ENCODE measurements at regions not wholly inside any gene's neighbourhood (a gene's known extent, or its start where the extent isn't known, plus 50 kb on each side); places are given as distances from the start of the nearest gene placed in this dataset.
A peak's percentile ranks its signal among the peaks of the same experiment; 100 is the strongest.

GRCh38 chr13:109587689-109588088, 198.7 kb downstream of the IRS2 start:
- DNase-seq = no peak

GRCh38 chr13:109586509-109587346, 199.7 kb downstream of the IRS2 start:
- DNase-seq = no peak

DNA sequence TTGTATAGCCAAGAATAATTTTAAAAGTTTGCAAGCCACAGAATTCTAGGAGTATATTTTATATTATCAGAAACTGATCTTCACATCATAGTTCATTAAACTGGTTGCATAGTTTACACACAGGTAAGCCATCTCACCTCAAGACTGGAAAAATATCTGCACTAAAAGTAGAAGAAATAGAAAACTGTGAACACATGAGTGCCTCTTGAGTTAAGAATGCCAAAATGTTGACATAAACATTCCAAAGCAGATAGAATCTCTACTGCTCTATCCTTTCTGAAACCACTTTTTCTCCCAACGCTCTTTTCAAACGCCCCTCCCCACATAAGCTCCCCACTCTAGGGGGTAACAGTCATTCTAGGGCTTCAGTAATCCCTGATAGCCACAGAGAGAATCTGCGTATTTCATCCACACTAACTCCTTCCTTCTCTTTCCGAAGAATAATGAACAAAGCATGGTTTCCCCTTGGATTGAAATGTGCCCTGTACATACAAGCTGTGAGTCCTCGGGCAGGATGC, 201.5 kb downstream of the IRS2 start:
- DNase-seq = no peak

GRCh38 chr13:109577191-109577700, 209.1 kb downstream of the IRS2 start:
- no peak for DNase-seq

DNA sequence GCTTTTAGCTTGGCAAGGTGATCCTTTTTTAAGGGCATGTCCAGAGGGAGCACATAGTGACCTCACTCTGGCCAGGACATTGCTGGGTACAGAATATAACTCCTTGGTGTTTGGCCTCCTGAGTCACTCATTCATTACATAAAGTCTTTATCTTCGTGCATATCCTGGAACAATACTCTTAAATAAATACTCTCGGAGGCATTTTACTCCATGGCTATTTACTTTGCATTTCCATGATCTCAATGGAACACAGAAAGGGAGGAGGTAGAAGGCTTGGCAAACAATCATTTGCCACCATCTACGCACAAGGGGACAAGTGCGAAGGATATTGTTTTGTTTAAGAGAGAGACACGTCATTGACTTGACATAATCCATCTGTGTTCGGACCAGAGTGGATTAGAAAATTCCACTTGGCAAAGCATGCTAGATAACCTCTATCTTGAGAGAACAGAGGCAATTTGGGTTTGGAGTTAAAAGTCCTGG, 210.0 kb downstream of the IRS2 start:
- DNase-seq = no peak

- DNase-seq = no peak
Observed at GRCh38 chr13:109575821-109576220, 210.6 kb downstream of the IRS2 start.

GRCh38 chr13:109572389-109572788, 214.0 kb downstream of the IRS2 start:
- no peak for DNase-seq

DNA sequence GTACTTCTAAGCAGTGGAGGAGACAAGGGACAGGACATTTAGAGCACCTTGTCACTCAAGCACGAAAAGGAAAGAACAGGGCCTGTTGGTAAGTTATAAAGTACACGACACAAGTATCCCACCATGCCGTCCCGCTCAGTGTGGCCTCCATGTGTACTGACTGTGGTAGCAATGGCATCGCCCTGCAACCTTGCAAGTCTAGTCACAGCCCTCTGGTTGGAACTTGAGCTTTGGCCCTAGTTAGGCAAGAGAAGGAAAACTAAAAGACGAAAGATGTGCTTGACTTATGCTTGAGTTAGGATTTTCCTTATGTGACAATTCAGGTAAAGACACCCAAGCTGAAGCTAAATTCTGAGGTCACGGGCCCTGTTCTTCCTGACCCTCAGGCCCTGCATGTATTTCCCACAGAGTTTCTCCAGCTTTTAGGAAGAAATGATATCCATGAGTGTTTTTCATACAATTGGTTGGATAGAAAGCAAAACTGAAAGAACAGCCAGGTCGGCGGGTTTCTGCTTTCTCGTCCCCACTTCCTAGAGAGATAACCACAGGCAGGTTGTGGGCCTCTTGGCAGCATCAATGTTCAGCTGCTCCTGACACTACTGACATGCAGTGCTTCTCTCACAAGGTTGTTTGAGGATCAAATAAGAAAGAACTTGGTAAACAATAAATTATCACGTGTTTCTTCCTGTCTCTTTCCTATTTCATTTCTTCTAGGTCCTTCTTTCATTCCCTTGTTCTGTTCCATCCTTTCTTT, 216.2 kb downstream of the IRS2 start:
- DNase-seq = peak; percentile 4 to 6

DNA sequence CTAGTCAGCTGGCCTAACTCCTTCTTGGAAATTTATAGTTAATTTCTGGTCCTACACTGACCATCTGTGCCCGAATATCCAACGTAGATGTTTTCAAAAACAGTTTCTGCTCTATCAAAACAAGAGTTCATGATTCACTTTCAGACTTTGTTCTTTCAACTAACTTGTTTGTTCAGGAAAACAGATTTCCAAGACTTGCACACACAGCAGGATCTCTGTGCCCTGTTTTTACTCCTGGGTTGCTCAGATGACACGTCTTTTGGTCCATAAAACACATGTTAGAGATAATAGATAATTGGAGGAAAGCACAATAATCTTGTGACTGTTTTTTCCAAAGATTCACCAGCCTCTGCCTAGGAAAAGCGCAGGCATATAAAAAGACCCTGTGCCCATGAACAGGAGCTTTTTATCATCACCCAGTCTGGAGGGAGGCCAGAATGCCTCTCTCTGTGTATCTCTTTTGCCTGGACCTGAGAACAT, 218.0 kb downstream of the IRS2 start:
- DNase-seq = no peak

DNA sequence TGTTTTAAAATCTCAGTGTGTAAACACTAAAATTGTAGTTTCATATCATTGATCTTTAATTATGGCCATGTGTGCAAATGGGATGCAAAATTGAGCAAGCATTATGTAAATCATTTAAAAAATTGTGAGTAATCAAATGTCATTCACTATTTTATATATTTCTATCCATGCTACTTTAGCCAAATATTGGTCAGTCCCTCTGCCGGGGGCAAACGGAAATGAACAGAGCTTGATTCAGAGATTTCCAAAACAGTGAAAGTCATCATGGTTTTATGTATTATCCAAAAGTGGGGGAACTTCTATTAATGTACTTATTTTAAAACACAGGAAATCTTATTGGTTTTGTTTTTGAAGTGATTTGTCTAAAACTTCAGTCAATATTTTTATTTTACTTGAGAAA, 219.1 kb downstream of the IRS2 start:
- DNase-seq = no peak

- no peak for DNase-seq
Observed at GRCh38 chr13:109565877-109566276, 220.5 kb downstream of the IRS2 start.

GRCh38 chr13:109548374-109548773, 238.0 kb downstream of the IRS2 start:
- DNase-seq = no peak

- no peak for DNase-seq
Observed at GRCh38 chr13:109547942-109548341, 238.4 kb downstream of the IRS2 start.

DNA sequence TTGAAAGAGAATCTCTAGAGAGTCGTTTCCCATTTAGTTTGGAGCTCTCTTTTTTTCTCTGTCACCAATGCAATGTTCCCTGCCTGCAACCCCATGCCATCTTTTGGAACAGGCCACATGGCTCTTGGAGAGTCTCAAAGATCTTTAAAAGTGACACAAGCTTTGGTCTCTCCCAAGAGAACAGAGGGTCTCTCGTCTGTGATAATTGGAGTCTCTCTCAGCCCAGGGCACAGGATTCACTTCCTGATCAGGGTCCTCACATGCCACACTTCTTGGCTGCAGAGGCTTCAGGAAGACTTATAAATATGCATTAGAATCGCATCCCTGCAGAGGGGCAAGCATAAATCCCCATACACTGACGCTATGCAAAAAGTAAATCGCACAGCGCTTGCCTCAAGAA, 240.5 kb downstream of the IRS2 start:
- DNase-seq = no peak

DNA sequence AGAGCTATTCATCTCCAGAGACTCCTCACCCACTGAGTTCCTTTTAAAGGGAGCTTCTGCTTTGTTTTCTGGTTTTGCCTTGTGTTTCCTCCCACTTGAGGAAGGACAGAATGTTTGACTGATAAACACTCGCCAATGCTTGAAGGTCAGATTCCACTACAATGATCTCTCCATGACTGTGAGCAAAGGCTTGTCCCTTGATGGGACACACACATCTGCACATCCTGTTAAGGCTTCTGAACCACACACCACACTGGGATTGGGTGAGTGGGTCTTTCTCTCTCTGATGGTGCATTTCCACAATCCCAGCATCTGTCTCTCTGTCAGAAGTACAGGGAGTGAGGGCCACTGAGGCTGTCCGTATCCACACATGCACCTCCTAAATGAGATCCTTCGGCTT, 245.3 kb downstream of the IRS2 start:
- DNase-seq = no peak

- no peak for DNase-seq
Observed at GRCh38 chr13:109537584-109537983, 248.8 kb downstream of the IRS2 start.

- no peak for DNase-seq
Observed at GRCh38 chr13:109533350-109533749, 253.0 kb downstream of the IRS2 start.

- DNase-seq = no peak
Observed at GRCh38 chr13:109529964-109530363, 256.4 kb downstream of the IRS2 start.

DNA sequence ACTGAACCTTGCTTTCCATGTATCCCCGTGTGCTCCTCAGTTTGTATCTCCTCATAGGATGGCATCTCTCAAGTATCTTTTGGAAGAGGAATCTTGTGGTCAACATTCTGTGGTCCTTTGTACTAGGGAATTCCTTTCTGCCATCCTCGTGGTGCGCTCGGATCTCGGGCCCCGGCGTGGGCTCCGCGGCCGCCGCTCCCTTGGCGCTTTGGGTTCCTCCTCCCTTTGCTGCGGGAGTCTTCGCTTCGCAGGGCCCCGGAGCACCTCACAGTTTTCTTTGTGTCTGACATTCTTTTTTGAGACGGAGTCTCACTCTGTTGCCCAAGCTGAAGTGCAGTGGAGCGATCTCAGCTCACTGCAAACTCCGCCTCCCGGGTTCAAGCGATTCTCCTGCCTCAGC, 264.7 kb downstream of the IRS2 start:
- no peak for DNase-seq

DNA sequence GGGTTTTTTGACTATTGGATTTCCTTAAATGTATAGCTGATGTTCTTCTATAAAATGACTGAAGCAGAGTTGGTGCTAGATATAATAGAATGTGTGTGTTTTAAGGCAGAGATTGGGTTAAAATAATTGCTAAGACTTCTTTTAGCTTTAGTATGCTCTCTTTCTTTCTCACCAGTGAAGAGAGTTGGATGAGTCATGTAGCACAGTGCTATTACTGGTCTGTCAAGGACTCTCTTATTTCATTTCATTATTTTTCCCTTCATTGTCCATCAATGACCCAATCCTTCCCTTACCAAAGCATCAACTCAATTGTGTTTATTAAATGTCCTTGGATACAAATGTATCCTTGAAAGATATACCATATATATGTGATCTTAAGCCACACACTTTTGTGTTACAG, 268.9 kb downstream of the IRS2 start:
- DNase-seq = no peak

GRCh38 chr13:109516186-109516585, 270.2 kb downstream of the IRS2 start:
- no peak for DNase-seq

DNA sequence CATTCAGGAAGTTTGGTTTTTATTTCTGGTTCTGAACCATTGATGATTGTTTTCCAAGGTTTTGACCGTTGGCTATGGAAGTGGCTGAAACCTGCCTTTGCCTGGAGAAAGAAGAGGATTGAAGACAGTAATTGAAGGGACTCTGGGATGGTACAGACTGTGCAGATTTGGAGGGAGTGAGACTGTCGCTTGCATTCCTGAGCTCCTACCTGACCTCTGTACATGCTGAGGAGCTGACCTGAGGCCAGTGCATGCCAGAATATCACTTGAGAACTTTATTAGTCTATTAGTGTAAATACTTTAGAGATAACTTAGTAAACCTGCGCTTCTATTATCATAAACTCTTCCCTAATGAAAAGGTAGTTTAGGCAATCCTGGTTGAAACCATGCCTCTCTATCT, 276.4 kb downstream of the IRS2 start:
- no peak for DNase-seq

- DNase-seq = no peak
Observed at GRCh38 chr13:109509154-109509900, 277.1 kb downstream of the IRS2 start.
